ENCODE measurements at regions not wholly inside any gene's neighbourhood (a gene's known extent, or its start where the extent isn't known, plus 50 kb on each side); places are given as distances from the start of the nearest gene placed in this dataset.

DNA sequence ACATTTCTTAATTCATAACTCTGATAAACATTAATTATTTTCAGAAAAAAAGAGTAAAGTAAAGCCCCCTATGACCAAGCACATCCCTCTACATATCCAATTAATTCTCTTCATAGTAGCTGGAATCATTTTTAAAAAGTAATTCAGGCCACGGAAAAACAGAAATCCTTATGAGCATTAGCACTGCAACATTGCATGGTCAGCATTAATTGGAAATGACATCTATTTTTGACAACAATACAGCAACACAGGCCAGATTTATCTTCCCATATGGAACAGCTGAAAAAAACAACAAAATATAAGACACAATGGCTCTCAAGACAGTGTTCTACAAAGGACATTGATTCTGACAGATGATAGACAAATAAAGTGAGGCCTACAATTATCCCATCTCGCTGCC, 236.6 kb downstream of the TMA16 start:
- H3K4me1 Mint-ChIP-seq, result no peaks in the 10 kb centered on the region
- ATAC-seq, result no peak
- peaks cover 8% of the 10 kb centered on the region; the same call in 1 of the 2 replicates for H3K36me3 Mint-ChIP-seq
- no peak overlapping the region for H3K27ac Mint-ChIP-seq
- DNase-seq (ENCODE audit: low spot score), result no peak
- peaks cover 42% of the 10 kb centered on the region for H3K9me3 Mint-ChIP-seq
- no peak overlapping the region for H3K4me3 Mint-ChIP-seq
- TF ChIP-seq ZNF396 (CRISPR knock-in tag; IDR thresholded peaks at IDR 0.05; ENCODE audit: borderline replicate concordance), result no peak
- TF ChIP-seq, protein P1, sequence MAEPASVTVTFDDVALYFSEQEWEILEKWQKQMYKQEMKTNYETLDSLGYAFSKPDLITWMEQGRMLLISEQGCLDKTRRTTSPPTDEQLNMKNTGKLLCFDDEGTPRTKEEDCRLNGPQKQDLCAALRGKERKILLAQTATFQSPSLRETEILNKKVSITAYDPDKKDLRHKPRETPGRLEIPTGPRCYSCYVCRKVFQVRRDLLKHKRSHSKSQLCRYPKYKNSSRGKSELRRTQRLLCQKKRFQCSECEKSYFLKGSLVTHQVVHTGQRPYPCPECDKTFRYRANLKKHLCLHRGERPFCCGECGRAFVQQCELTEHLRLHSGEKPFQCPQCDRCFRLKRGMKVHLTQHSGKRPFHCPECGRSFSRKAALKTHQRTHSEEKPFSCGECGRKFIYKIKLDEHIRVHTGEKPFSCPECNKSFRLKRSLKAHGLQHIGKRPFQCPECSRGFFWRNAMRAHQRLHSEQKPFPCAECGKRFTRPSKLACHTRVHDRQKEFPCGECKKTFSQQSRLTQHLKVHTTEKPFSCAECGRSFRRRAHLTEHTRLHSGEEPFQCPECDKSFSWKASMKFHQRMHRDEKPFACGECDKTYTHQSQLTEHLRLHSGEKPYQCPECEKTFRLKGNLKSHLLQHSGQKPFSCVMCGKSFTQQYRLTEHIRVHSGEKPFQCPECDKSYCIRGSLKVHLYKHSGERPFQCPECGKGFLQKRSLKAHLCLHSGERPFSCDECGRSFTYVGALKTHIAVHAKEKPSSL (CRISPR knock-in tag; conservative IDR thresholded peaks at IDR 0.05), result no peak
- TF ChIP-seq EMX1 (CRISPR knock-in tag; IDR thresholded peaks at IDR 0.05), result no peak
- TF ChIP-seq FOXJ3 (CRISPR knock-in tag; IDR thresholded peaks at IDR 0.05; ENCODE audit: borderline replicate concordance), result no peak
- TF ChIP-seq GABPB1 (CRISPR knock-in tag; IDR thresholded peaks at IDR 0.05), result no peak
- TF ChIP-seq, protein P2, sequence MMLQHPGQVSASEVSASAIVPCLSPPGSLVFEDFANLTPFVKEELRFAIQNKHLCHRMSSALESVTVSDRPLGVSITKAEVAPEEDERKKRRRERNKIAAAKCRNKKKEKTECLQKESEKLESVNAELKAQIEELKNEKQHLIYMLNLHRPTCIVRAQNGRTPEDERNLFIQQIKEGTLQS (CRISPR knock-in tag; conservative IDR thresholded peaks at IDR 0.05), result no peak
- TF ChIP-seq PRRX2 (CRISPR knock-in tag; IDR thresholded peaks at IDR 0.05), result no peak
- TF ChIP-seq, protein P3, sequence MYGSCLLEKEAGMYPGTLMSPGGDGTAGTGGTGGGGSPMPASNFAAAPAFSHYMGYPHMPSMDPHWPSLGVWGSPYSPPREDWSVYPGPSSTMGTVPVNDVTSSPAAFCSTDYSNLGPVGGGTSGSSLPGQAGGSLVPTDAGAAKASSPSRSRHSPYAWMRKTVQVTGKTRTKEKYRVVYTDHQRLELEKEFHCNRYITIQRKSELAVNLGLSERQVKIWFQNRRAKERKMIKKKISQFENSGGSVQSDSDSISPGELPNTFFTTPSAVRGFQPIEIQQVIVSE (CRISPR knock-in tag; IDR thresholded peaks at IDR 0.05; ENCODE audit: borderline replicate concordance), result no peak
- TF ChIP-seq, protein P4, sequence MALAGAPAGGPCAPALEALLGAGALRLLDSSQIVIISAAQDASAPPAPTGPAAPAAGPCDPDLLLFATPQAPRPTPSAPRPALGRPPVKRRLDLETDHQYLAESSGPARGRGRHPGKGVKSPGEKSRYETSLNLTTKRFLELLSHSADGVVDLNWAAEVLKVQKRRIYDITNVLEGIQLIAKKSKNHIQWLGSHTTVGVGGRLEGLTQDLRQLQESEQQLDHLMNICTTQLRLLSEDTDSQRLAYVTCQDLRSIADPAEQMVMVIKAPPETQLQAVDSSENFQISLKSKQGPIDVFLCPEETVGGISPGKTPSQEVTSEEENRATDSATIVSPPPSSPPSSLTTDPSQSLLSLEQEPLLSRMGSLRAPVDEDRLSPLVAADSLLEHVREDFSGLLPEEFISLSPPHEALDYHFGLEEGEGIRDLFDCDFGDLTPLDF (CRISPR knock-in tag; IDR thresholded peaks at IDR 0.05), result no peak
- TF ChIP-seq NFATC4 (CRISPR knock-in tag; IDR thresholded peaks at IDR 0.05), result no peak
- no peak for TF ChIP-seq ATF1 (CRISPR knock-in tag; IDR thresholded peaks at IDR 0.05)
- TF ChIP-seq, protein P5, sequence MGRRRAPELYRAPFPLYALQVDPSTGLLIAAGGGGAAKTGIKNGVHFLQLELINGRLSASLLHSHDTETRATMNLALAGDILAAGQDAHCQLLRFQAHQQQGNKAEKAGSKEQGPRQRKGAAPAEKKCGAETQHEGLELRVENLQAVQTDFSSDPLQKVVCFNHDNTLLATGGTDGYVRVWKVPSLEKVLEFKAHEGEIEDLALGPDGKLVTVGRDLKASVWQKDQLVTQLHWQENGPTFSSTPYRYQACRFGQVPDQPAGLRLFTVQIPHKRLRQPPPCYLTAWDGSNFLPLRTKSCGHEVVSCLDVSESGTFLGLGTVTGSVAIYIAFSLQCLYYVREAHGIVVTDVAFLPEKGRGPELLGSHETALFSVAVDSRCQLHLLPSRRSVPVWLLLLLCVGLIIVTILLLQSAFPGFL (CRISPR knock-in tag; IDR thresholded peaks at IDR 0.05; ENCODE audit: borderline replicate concordance), result no peak
- ChIA-PET POLR2A (interaction anchor here (0.6 kb wide), 1 partner anchor 68 kb away, joined by 3 read pairs; no protein-coding TSS in a partner anchor), CTCF (no interaction called here)
- no peaks in the 10 kb centered on the region for H3K27me3 Mint-ChIP-seq (ENCODE audit: low read depth)

DNA sequence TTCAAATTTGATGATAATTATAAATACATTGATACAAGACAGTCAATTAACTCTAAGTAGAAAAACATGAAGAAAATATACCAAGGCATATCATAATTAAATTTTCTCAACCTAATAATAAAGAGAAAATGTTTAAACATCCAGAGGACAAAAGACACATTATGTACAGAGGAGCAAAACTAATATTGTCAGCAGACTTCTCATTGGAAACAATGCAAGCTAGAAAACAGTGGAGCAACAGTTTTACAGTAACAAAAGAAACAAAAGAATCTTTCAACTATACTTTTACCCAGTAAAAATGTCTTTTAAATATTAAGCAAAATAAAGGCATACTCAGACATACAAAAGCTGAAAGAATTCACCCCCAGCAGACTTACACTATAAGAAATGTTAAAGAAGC, 238.0 kb downstream of the TMA16 start:
- Mint-ChIP-seq H3K4me1 (no peaks in the 10 kb centered on the region), H3K27ac (no peak overlapping the region), H3K36me3 (peaks cover 3% of the 10 kb centered on the region; the same call in 1 of the 2 replicates), H3K9me3 (peaks cover 32% of the 10 kb centered on the region), H3K4me3 (no peak overlapping the region), H3K27me3 (ENCODE audit: low read depth) (no peaks in the 10 kb centered on the region)
- DNase-seq (ENCODE audit: low spot score), result no peak
- ATAC-seq, result no peak
- ChIA-PET POLR2A (no interaction called here), CTCF (interaction anchor here (0.6 kb wide), 1 partner anchor 303 kb away, joined by 3 read pairs; no protein-coding TSS in a partner anchor)
- peak; percentile 89 for TF ChIP-seq ZNF317 (CRISPR knock-in tag; IDR thresholded peaks at IDR 0.05; ENCODE audit: borderline replicate concordance, low read depth)
- no peak for TF ChIP-seq ZNF263 (CRISPR knock-in tag; IDR thresholded peaks at IDR 0.05; ENCODE audit: low read depth)

DNA sequence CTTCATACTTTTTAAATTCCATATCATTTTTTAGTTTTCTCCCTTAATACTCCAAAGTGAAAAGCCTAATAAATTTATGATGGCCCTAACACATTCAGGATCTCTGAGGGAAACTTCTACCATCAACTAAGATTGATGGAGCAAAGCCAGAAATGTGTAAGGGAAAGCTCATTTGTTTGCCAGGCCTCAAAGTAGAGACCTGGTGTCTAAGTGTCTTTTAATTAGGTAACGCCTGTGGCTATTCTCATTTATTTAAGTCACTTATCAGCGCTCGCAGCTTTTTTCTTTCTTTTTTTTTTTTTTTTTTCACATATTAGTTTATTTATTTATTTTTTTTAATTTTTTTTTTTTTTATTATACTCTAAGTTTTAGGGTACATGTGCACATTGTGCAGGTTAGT, 242.4 kb downstream of the TMA16 start:
- CTCF ChIA-PET, result no interaction called here
- H3K4me1 Mint-ChIP-seq, result no peaks in the 10 kb centered on the region
- DNase-seq (ENCODE audit: low spot score), result no peak
- TF ChIP-seq, protein P6, sequence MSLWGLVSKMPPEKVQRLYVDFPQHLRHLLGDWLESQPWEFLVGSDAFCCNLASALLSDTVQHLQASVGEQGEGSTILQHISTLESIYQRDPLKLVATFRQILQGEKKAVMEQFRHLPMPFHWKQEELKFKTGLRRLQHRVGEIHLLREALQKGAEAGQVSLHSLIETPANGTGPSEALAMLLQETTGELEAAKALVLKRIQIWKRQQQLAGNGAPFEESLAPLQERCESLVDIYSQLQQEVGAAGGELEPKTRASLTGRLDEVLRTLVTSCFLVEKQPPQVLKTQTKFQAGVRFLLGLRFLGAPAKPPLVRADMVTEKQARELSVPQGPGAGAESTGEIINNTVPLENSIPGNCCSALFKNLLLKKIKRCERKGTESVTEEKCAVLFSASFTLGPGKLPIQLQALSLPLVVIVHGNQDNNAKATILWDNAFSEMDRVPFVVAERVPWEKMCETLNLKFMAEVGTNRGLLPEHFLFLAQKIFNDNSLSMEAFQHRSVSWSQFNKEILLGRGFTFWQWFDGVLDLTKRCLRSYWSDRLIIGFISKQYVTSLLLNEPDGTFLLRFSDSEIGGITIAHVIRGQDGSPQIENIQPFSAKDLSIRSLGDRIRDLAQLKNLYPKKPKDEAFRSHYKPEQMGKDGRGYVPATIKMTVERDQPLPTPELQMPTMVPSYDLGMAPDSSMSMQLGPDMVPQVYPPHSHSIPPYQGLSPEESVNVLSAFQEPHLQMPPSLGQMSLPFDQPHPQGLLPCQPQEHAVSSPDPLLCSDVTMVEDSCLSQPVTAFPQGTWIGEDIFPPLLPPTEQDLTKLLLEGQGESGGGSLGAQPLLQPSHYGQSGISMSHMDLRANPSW (CRISPR knock-in tag; conservative IDR thresholded peaks at IDR 0.05; ENCODE audit: low read depth), result no peak
- TF ChIP-seq, protein P7, sequence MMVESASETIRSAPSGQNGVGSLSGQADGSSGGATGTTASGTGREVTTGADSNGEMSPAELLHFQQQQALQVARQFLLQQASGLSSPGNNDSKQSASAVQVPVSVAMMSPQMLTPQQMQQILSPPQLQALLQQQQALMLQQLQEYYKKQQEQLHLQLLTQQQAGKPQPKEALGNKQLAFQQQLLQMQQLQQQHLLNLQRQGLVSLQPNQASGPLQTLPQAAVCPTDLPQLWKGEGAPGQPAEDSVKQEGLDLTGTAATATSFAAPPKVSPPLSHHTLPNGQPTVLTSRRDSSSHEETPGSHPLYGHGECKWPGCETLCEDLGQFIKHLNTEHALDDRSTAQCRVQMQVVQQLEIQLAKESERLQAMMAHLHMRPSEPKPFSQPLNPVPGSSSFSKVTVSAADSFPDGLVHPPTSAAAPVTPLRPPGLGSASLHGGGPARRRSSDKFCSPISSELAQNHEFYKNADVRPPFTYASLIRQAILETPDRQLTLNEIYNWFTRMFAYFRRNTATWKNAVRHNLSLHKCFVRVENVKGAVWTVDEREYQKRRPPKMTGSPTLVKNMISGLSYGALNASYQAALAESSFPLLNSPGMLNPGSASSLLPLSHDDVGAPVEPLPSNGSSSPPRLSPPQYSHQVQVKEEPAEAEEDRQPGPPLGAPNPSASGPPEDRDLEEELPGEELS (CRISPR knock-in tag; IDR thresholded peaks at IDR 0.05), result no peak
- TF ChIP-seq, protein P8, sequence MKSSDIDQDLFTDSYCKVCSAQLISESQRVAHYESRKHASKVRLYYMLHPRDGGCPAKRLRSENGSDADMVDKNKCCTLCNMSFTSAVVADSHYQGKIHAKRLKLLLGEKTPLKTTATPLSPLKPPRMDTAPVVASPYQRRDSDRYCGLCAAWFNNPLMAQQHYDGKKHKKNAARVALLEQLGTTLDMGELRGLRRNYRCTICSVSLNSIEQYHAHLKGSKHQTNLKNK (CRISPR knock-in tag; IDR thresholded peaks at IDR 0.05), result no peak
- no peak for TF ChIP-seq GTF2I (CRISPR knock-in tag; conservative IDR thresholded peaks at IDR 0.05)
- TF ChIP-seq, protein P9, sequence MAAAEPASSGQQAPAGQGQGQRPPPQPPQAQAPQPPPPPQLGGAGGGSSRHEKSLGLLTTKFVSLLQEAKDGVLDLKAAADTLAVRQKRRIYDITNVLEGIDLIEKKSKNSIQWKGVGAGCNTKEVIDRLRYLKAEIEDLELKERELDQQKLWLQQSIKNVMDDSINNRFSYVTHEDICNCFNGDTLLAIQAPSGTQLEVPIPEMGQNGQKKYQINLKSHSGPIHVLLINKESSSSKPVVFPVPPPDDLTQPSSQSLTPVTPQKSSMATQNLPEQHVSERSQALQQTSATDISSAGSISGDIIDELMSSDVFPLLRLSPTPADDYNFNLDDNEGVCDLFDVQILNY (CRISPR knock-in tag; IDR thresholded peaks at IDR 0.05), result no peak
- no peak for TF ChIP-seq ZNF232 (CRISPR knock-in tag; IDR thresholded peaks at IDR 0.05)
- no peak for ATAC-seq
- no peak overlapping the region for H3K4me3 Mint-ChIP-seq
- H3K27ac Mint-ChIP-seq, result no peak overlapping the region
- H3K36me3 Mint-ChIP-seq, result no peaks in the 10 kb centered on the region
- no peaks in the 10 kb centered on the region for H3K27me3 Mint-ChIP-seq (ENCODE audit: low read depth)
- peaks cover 5% of the 10 kb centered on the region for H3K9me3 Mint-ChIP-seq
- POLR2A ChIA-PET, result no interaction called here

Data from WTC11 (cell line).